Muscle of leg (tissue), 3 donors: ENCODE measurements at regions not wholly inside any gene's neighbourhood (a gene's known extent, or its start where the extent isn't known, plus 50 kb on each side); places are given as distances from the start of the nearest gene placed in this dataset.

ENCODE experiments used
- DNase-seq: peaks from one replicate; pipeline ENCODE4 v3.0.0; 2013
- H3K27ac ChIP-seq: one replicate; pipeline ENCODE4 v1.5.1; 2013; ENCODE audit warnings: mild to moderate bottlenecking, low read length, control low read depth
- H3K27me3 ChIP-seq: one replicate; pipeline ENCODE4 v1.6.1; 2013; ENCODE audit warnings: low read length; ENCODE audit not compliant: control insufficient read depth, insufficient read depth
- H3K36me3 ChIP-seq: one replicate; pipeline ENCODE4 v1.6.1; 2013; ENCODE audit warnings: low read length; ENCODE audit not compliant: control insufficient read depth, insufficient read depth
- H3K4me1 ChIP-seq: one replicate; pipeline ENCODE4 v1.6.1; 2013; ENCODE audit warnings: low read length; ENCODE audit not compliant: control insufficient read depth, insufficient read depth
- H3K4me3 ChIP-seq: one replicate; pipeline ENCODE4 v1.5.1; 2013; ENCODE audit warnings: low read length, control low read depth
- H3K9me3 ChIP-seq: replicated peaks from 2 replicates; pipeline ENCODE4 v1.6.1; 2013; ENCODE audit warnings: low read depth, low read length; ENCODE audit not compliant: control insufficient read depth
- WGBS: methylation state at CpG from one replicate; pipeline ENCODE4 v1.1.5; 2013; ENCODE audit warnings: missing lambda C conversion rate; ENCODE audit not compliant: insufficient coverage; 5-methylcytosine and 5-hydroxymethylcytosine counted together

- Histone ChIP-seq H3K4me1 (peaks cover 2% of the 10 kb centered on the region), H3K9me3 (no peaks in the 10 kb centered on the region), H3K27ac (no peak overlapping the region), H3K4me3 (no peak overlapping the region), H3K36me3 (no peaks in the 10 kb centered on the region), H3K27me3 (no peaks in the 10 kb centered on the region)
- DNase-seq = peak; percentile 91
- 43% methylated on average over 3 of the region's 3 CpGs for WGBS
Observed at GRCh38 chr2:156818944-156819343, 382.8 kb downstream of the GPD2 start.

GRCh38 chr2:156826341-156826933, 390.3 kb downstream of the GPD2 start:
- Histone ChIP-seq H3K4me1 (peaks cover 2% of the 10 kb centered on the region), H3K27me3 (no peaks in the 10 kb centered on the region), H3K27ac (peak overlapping the region; percentile 66), H3K36me3 (no peaks in the 10 kb centered on the region), H3K4me3 (no peak overlapping the region), H3K9me3 (peaks cover 7% of the 10 kb centered on the region)
- no CpG with 5 or more reads among the region's 2 CpGs for WGBS
- DNase-seq = peak; percentile 95

- Histone ChIP-seq H3K4me3 (no peak overlapping the region), H3K27me3 (no peaks in the 10 kb centered on the region), H3K4me1 (no peaks in the 10 kb centered on the region), H3K27ac (no peak overlapping the region), H3K9me3 (no peaks in the 10 kb centered on the region), H3K36me3 (no peaks in the 10 kb centered on the region)
- no CpG with 5 or more reads among the region's 1 CpG for WGBS
- DNase-seq = no peak
Observed at GRCh38 chr2:156834431-156834830, 398.3 kb downstream of the GPD2 start.

- 100% methylated on average over 1 of the region's 6 CpGs for WGBS
- peak; percentile 33 for DNase-seq
- Histone ChIP-seq H3K4me1 (no peaks in the 10 kb centered on the region), H3K9me3 (no peaks in the 10 kb centered on the region), H3K27me3 (no peaks in the 10 kb centered on the region), H3K27ac (no peak overlapping the region), H3K4me3 (no peak overlapping the region), H3K36me3 (no peaks in the 10 kb centered on the region)
Observed at GRCh38 chr2:156837635-156838370, 401.6 kb downstream of the GPD2 start.

GRCh38 chr2:156841321-156841720, 405.1 kb downstream of the GPD2 start:
- Histone ChIP-seq H3K4me3 (no peak overlapping the region), H3K36me3 (no peaks in the 10 kb centered on the region)
- no CpG with 5 or more reads among the region's 3 CpGs for WGBS

GRCh38 chr2:156845806-156846558, 409.8 kb downstream of the GPD2 start:
- H3K9me3 ChIP-seq = no peaks in the 10 kb centered on the region
- H3K4me1 ChIP-seq = no peaks in the 10 kb centered on the region
- DNase-seq = no peak
- 70% methylated on average over 2 of the region's 4 CpGs for WGBS
- H3K4me3 ChIP-seq = no peak overlapping the region
- H3K27ac ChIP-seq = no peak overlapping the region
- H3K27me3 ChIP-seq = no peaks in the 10 kb centered on the region
- no peaks in the 10 kb centered on the region for H3K36me3 ChIP-seq

More at GRCh38 chr2:156841321-156841720, 405.1 kb downstream of the GPD2 start:
- Histone ChIP-seq H3K27me3 (no peaks in the 10 kb centered on the region), H3K9me3 (no peaks in the 10 kb centered on the region), H3K4me1 (no peaks in the 10 kb centered on the region), H3K27ac (no peak overlapping the region)
- DNase-seq = no peak

GRCh38 chr2:156852210-156852609, 405.3 kb upstream of the GALNT5 start:
- no peak for DNase-seq
- Histone ChIP-seq H3K27ac (no peak overlapping the region), H3K4me1 (no peaks in the 10 kb centered on the region), H3K4me3 (no peak overlapping the region), H3K9me3 (no peaks in the 10 kb centered on the region), H3K27me3 (no peaks in the 10 kb centered on the region), H3K36me3 (no peaks in the 10 kb centered on the region)
- WGBS = 89% methylated on average over 3 of the region's 4 CpGs

GRCh38 chr2:156852681-156853080, 404.8 kb upstream of the GALNT5 start:
- H3K36me3 ChIP-seq = no peaks in the 10 kb centered on the region
- no peak for DNase-seq
- H3K9me3 ChIP-seq = no peaks in the 10 kb centered on the region
- no peak overlapping the region for H3K27ac ChIP-seq
- H3K4me1 ChIP-seq = no peaks in the 10 kb centered on the region
- H3K27me3 ChIP-seq = no peaks in the 10 kb centered on the region
- no peak overlapping the region for H3K4me3 ChIP-seq

GRCh38 chr2:156864325-156864724, 393.2 kb upstream of the GALNT5 start:
- H3K4me1 ChIP-seq = no peaks in the 10 kb centered on the region
- peak; percentile 28 for DNase-seq
- no peak overlapping the region for H3K4me3 ChIP-seq
- no peaks in the 10 kb centered on the region for H3K27me3 ChIP-seq
- no peak overlapping the region for H3K27ac ChIP-seq
- H3K9me3 ChIP-seq = no peaks in the 10 kb centered on the region
- no peaks in the 10 kb centered on the region for H3K36me3 ChIP-seq
- no CpG with 5 or more reads among the region's 2 CpGs for WGBS

- Histone ChIP-seq H3K4me1 (no peaks in the 10 kb centered on the region), H3K4me3 (no peak overlapping the region), H3K36me3 (no peaks in the 10 kb centered on the region), H3K27ac (no peak overlapping the region), H3K9me3 (no peaks in the 10 kb centered on the region), H3K27me3 (no peaks in the 10 kb centered on the region)
- whole genome bisulfite sequencing = 70% methylated on average over 2 of the region's 6 CpGs
- DNase-seq = no peak
Observed at GRCh38 chr2:156864753-156865152, 392.8 kb upstream of the GALNT5 start.
